Transverse colon (tissue), 4 donors: ENCODE measurements at regions not wholly inside any gene's neighbourhood (a gene's known extent, or its start where the extent isn't known, plus 50 kb on each side); places are given as distances from the start of the nearest gene placed in this dataset.

Source experiments
- DNase-seq: peaks from one replicate; pipeline ENCODE4 v3.0.0-alpha.2; 2019
- H3K27ac ChIP-seq, 4 donors: fragments of 200-600 bp; sonication (generic); 2 replicates each; pipeline ENCODE4 v1.5.1; 2016 to 2018; ENCODE audit warnings: inconsistent platforms in 4 of 4
- H3K27me3 ChIP-seq: fragments of 200-600 bp; sonication (generic); 2 replicates; pipeline ENCODE4 v1.5.1; 2017; ENCODE audit warnings: inconsistent platforms
- H3K36me3 ChIP-seq, 4 donors: fragments of 200-600 bp; sonication (generic); 2 replicates each; pipeline ENCODE4 v1.5.1; 2017 to 2019; ENCODE audit warnings: inconsistent platforms in 4 of 4
- H3K4me1 ChIP-seq, 4 donors: fragments of 200-600 bp; sonication (generic); 2 replicates each; pipeline ENCODE4 v1.5.1; 2017 to 2020; ENCODE audit warnings: inconsistent platforms in 4 of 4
- H3K4me3 ChIP-seq, 4 donors: fragments of 200-600 bp; sonication (generic); 1 replicate in 1 of 4; 2 replicates in 3 of 4; pipeline versions ENCODE4 v1.5.1 to v1.6.1; 2017 to 2019; ENCODE audit warnings: inconsistent platforms in 4 of 4
- H3K9me3 ChIP-seq, 2 donors: fragments of 200-600 bp; sonication (generic); 2 replicates each; pipeline ENCODE4 v1.5.1; 2017 to 2019; ENCODE audit warnings: inconsistent platforms in 2 of 2
- CTCF ChIP-seq, 5 experiments: fragments of 200-600 bp in 3 of 5; fragments of 450-650 bp in 2 of 5; sonication (generic) in 3 of 5; IDR thresholded peaks; 1 replicate in 2 of 5; 2 replicates in 3 of 5; pipeline ENCODE4 v1.5.1; 2016 to 2017; ENCODE audit warnings: antibody characterized with exemption in 5 of 5, inconsistent platforms in 3 of 5, mild to moderate bottlenecking in 2 of 5, moderate library complexity in 1 of 5
- EP300 ChIP-seq: sonication (generic); formaldehyde crosslinking; IDR thresholded peaks from one replicate; pipeline ENCODE4 v1.6.1; 2017; ENCODE audit warnings: antibody characterized with exemption, low read depth
- POLR2A ChIP-seq: fragments of 450-650 bp; IDR thresholded peaks from one replicate; pipeline ENCODE4 v1.6.1; 2016; ENCODE audit warnings: antibody characterized with exemption, mild to moderate bottlenecking, moderate library complexity
- POLR2AphosphoS5 ChIP-seq, 3 donors: sonication (generic); formaldehyde crosslinking; IDR thresholded peaks; one replicate each; pipeline ENCODE4 v1.6.1; 2016; ENCODE audit warnings: antibody characterized with exemption in 3 of 3
- WGBS, 2 donors: methylation state at CpG; one replicate each; pipeline ENCODE4 v1.1.5; 2018; ENCODE audit warnings: low coverage in 1 of 2; 5-methylcytosine and 5-hydroxymethylcytosine counted together
- in situ Hi-C, 4 donors: fragments of 200-750 bp; cut with MboI; loops; one replicate each; pipeline versions ENCODE4 v1.15.0 to v1.15.1; 2017; ENCODE audit warnings: low sequenced_read_pairs in 3 of 4, low pct_ligation_motif_present in 1 of 4, low pct_unique_long_range_greater_than_20kb in 1 of 4
- intact Hi-C: fragments of 100-400 bp; cut with DNase I; formaldehyde crosslinking; loops from one replicate; pipeline ENCODE4 v1.15.1; 2023; ENCODE audit warnings: low total_unique reads

GRCh38 chr10:8696746-8697145 lies 642.3 kb downstream of the GATA3 start:
- intact Hi-C loops: no loop called here
- WGBS, 2 donors: 20 to 63% methylated on average over 1 to 6 of the region's 6 CpGs
- TF ChIP-seq POLR2A (no peak), POLR2AphosphoS5 (IDR thresholded peaks at IDR 0.05) (no peak), CTCF (IDR thresholded peaks at IDR 0.05) (no peak), EP300 (no peak)
- Histone ChIP-seq H3K27ac (no peak overlapping the region), H3K9me3 (no peaks in the 10 kb centered on the region), H3K27me3 (no peaks in the 10 kb centered on the region), H3K4me1 (no peaks in the 10 kb centered on the region), H3K4me3 (no peak overlapping the region), H3K36me3 (no peaks in the 10 kb centered on the region)
- in situ Hi-C loops: no loop called here
- DNase-seq: no peak

DNA sequence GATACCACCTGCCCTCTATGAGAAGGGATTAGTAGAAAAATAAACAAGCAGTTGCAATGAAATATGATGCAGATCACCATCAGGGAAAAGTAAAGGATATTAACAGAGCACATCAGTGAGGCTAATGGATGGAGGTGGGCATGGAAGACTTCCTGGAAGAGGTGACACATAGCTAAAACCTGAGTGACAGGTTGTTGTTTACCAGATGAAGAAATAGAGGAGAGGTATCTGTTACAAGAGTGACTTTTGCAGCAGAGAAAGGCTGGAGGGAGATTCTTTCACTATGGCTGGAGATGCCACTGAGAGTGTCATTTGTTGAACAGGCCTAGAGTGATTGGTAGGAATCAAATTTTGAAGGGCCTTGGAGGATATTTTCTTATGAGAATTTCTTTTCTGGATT lies 646.2 kb downstream of the GATA3 start:
- Histone ChIP-seq H3K27ac (no peak overlapping the region), H3K9me3 (no peaks in the 10 kb centered on the region), H3K4me1 (no peaks in the 10 kb centered on the region), H3K36me3 (no peaks in the 10 kb centered on the region), H3K4me3 (no peak overlapping the region), H3K27me3 (no peaks in the 10 kb centered on the region)
- no peak for DNase-seq
- intact Hi-C loops: no loop called here
- in situ Hi-C loops: no loop called here
- no peak for TF ChIP-seq POLR2AphosphoS5 (IDR thresholded peaks at IDR 0.05)

GRCh38 chr10:8702181-8702580 lies 647.7 kb downstream of the GATA3 start:
- Histone ChIP-seq H3K4me1 (no peaks in the 10 kb centered on the region), H3K9me3 (no peaks in the 10 kb centered on the region), H3K4me3 (no peak overlapping the region), H3K27me3 (no peaks in the 10 kb centered on the region), H3K27ac (no peak overlapping the region), H3K36me3 (no peaks in the 10 kb centered on the region)
- no peak for DNase-seq
- TF ChIP-seq POLR2A: no peak
- no peak for TF ChIP-seq POLR2AphosphoS5 (IDR thresholded peaks at IDR 0.05)
- TF ChIP-seq CTCF (IDR thresholded peaks at IDR 0.05): no peak
- TF ChIP-seq EP300: no peak
- intact Hi-C loops: no loop called here
- in situ Hi-C loops: no loop called here
- 76 to 78% methylated on average over 4 of the region's 4 CpGs for WGBS, 2 donors

DNA sequence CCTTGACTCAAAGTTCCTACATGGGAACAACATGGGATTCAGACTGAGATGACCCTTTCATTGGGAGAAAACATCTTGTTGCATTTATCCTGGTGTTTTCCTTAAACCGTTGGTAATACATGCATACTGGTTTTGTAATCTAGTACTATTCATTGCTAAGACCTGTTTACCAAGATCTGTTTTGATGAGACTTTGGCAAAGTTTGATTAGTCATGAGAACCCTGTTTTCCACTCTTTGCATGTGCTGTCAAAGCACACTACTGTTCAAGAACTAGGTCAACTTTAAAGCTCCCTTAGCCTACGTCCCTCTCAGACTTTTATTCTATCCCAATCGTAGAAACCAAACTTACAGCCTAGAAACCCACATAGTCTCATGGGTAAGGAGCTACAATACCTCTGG lies 650.9 kb downstream of the GATA3 start:
- in situ Hi-C loops: no loop called here

More for the DNA sequence above, 650.9 kb downstream of the GATA3 start:
- Histone ChIP-seq H3K9me3 (no peaks in the 10 kb centered on the region), H3K27me3 (no peaks in the 10 kb centered on the region), H3K36me3 (no peaks in the 10 kb centered on the region), H3K27ac (no peak overlapping the region), H3K4me1 (no peaks in the 10 kb centered on the region), H3K4me3 (no peak overlapping the region)
- WGBS, 2 donors: 74% methylated on average over 3 of the region's 3 CpGs
- no peak for TF ChIP-seq CTCF (IDR thresholded peaks at IDR 0.05)
- TF ChIP-seq EP300: no peak
- no peak for TF ChIP-seq POLR2A
- no peak for TF ChIP-seq POLR2AphosphoS5 (IDR thresholded peaks at IDR 0.05)
- intact Hi-C loops: no loop called here
- no peak for DNase-seq
